Stomach (tissue), 8 donors: ENCODE measurements at regions not wholly inside any gene's neighbourhood (a gene's known extent, or its start where the extent isn't known, plus 50 kb on each side); places are given as distances from the start of the nearest gene placed in this dataset.

Experiments used
- DNase-seq, 2 donors: peaks; one replicate each; pipeline versions ENCODE4 v3.0.0 to v3.0.0-alpha.2; 2013 to 2019
- H3K27ac ChIP-seq, 5 donors: fragments of 200-600 bp in 4 of 5; sonication (generic) in 4 of 5; one replicate each; pipeline ENCODE4 v1.5.1; 2013 to 2019; ENCODE audit warnings: mild to moderate bottlenecking in 1 of 5, moderate library complexity in 1 of 5
- H3K27me3 ChIP-seq, 3 donors: fragments of 200-600 bp; sonication (generic); one replicate each; pipeline ENCODE4 v1.5.1; 2017 to 2019; ENCODE audit warnings: mixed run types in 1 of 3
- H3K36me3 ChIP-seq, 4 donors: fragments of 200-600 bp; sonication (generic); 1 replicate in 3 of 4; 2 replicates in 1 of 4; pipeline ENCODE4 v1.5.1; 2016 to 2019
- H3K4me1 ChIP-seq, 4 donors: fragments of 200-600 bp; sonication (generic); one replicate each; pipeline ENCODE4 v1.5.1; 2016 to 2019
- H3K4me3 ChIP-seq, 4 donors: fragments of 200-600 bp; sonication (generic) in 3 of 4; one replicate each; pipeline ENCODE4 v1.5.1; 2016 to 2019; ENCODE audit warnings: mild to moderate bottlenecking in 1 of 4
- H3K9me3 ChIP-seq, 4 donors: fragments of 200-600 bp; sonication (generic); one replicate each; pipeline ENCODE4 v1.5.1; 2016 to 2019
- EP300 ChIP-seq: sonication (generic); formaldehyde crosslinking; IDR thresholded peaks from one replicate; pipeline ENCODE4 v1.6.1; 2017; ENCODE audit warnings: antibody characterized with exemption
- POLR2A ChIP-seq, 4 donors: fragments of 450-650 bp; IDR thresholded peaks; one replicate each; pipeline ENCODE4 v1.6.1; 2016; ENCODE audit warnings: antibody characterized with exemption in 4 of 4, control low read depth in 2 of 4, mild to moderate bottlenecking in 1 of 4, moderate library complexity in 1 of 4
- POLR2AphosphoS5 ChIP-seq, 3 donors: sonication (generic); formaldehyde crosslinking; IDR thresholded peaks; one replicate each; pipeline ENCODE4 v1.6.1; 2016; ENCODE audit warnings: antibody characterized with exemption in 3 of 3
- WGBS, 5 donors: extraction: QIAGEN DNeasy Blood & Tissue Kit in 3 of 5; methylation state at CpG; one replicate each; pipeline versions ENCODE4 v1.1.5 to v1.1.7; 2013 to 2018; 5-methylcytosine and 5-hydroxymethylcytosine counted together
- intact Hi-C: fragments of 100-400 bp; cut with DNase I; formaldehyde crosslinking; loops from one replicate; pipeline ENCODE4 v1.15.1; 2023; ENCODE audit warnings: low total_unique reads
- TF ChIP-seq, protein P1 (sequence below), 7 experiments: fragments of 450-650 bp in 4 of 7; fragments of 200-600 bp in 3 of 7; sonication (generic) in 3 of 7; IDR thresholded peaks; one replicate each; pipeline ENCODE4 v1.5.1; 2016 to 2019; ENCODE audit warnings: antibody characterized with exemption in 7 of 7, control low read depth in 2 of 7, mild to moderate bottlenecking in 1 of 7
- donor health status: healthy with polysubstance abuse.
- donor health status: Bipolar disorder and iron deficiency.
- donor health status: healthy.

DNA sequence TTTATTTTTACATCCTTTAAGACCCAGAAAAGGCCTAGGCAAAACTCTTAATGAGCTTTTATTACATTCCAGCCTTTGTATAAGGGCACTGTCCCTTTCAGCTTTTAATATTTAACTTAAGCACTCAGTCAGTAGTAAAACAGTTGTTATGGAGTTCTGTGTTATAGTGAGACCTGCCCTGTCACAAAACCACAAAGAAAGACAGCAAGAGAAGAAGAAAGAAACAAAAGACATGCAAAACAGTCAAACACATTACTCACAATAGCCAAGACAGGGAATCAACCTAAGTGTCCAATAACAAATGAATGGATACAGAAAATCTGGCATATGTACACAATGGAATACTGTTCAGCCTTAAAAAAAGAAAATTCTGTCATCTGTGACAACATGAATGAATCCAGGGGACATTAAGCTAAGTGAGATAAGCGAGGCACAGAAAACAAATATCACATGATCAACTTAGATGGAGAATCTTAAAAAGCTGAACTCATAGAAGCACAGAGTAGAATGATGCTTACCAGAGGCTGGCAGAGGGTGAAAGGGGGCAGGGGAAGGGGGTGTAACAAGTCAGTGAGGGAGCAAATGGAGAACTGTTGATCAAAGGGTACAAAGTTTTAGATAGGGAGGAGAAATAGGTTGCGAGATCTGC lies 63.8 kb upstream of the CCNG1 start:
- no peak for DNase-seq
- Histone ChIP-seq H3K27ac (no peak overlapping the region), H3K9me3 (no peaks in the 10 kb centered on the region), H3K36me3 (no peaks in the 10 kb centered on the region), H3K4me3 (no peak overlapping the region), H3K27me3 (no peaks in the 10 kb centered on the region), H3K4me1 (no peaks in the 10 kb centered on the region)
- TF ChIP-seq, protein P1, sequence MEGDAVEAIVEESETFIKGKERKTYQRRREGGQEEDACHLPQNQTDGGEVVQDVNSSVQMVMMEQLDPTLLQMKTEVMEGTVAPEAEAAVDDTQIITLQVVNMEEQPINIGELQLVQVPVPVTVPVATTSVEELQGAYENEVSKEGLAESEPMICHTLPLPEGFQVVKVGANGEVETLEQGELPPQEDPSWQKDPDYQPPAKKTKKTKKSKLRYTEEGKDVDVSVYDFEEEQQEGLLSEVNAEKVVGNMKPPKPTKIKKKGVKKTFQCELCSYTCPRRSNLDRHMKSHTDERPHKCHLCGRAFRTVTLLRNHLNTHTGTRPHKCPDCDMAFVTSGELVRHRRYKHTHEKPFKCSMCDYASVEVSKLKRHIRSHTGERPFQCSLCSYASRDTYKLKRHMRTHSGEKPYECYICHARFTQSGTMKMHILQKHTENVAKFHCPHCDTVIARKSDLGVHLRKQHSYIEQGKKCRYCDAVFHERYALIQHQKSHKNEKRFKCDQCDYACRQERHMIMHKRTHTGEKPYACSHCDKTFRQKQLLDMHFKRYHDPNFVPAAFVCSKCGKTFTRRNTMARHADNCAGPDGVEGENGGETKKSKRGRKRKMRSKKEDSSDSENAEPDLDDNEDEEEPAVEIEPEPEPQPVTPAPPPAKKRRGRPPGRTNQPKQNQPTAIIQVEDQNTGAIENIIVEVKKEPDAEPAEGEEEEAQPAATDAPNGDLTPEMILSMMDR (IDR thresholded peaks at IDR 0.05): no peak
- TF ChIP-seq POLR2AphosphoS5 (IDR thresholded peaks at IDR 0.05) (no peak), EP300 (no peak), POLR2A (IDR thresholded peaks at IDR 0.05) (no peak)
- intact Hi-C loops: no loop called here
- 56 to 69% (median 66%) methylated on average over 2 of the region's 2 CpGs for WGBS, 5 donors

DNA sequence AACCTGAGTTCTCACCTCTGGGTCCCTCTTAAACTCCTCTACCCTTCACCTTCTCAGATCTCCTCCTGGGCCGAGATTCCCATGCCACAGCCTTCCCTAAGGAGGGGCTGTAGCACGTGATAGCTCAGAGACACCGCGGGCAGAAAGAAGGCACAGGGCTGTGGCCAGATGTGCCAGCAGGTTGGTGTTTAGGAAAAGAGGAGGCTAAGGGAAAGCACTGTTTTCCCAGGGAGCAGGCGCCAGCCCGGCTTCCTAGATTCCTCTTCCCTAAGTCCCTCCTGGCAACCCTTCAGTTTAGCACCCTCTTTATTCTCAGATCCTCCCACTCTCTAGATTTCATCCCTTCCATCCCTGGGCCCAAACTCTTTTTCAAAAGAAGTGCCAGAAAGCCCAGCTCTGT lies 59.4 kb upstream of the CCNG1 start:
- Histone ChIP-seq H3K4me3 (no peak overlapping the region), H3K36me3 (no peaks in the 10 kb centered on the region), H3K27ac (no peak overlapping the region), H3K4me1 (peaks cover 0 to 5% (median 0%) of the 10 kb centered on the region in 4 donors), H3K27me3 (no peaks in the 10 kb centered on the region), H3K9me3 (no peaks in the 10 kb centered on the region)
- intact Hi-C loops: no loop called here
- TF ChIP-seq POLR2AphosphoS5 (IDR thresholded peaks at IDR 0.05): no peak
- TF ChIP-seq, protein P1 (IDR thresholded peaks at IDR 0.05): no peak
- no peak for TF ChIP-seq EP300
- TF ChIP-seq POLR2A (IDR thresholded peaks at IDR 0.05): no peak
- 75 to 88% (median 86%) methylated on average over 6 of the region's 6 CpGs for WGBS, 5 donors
- no peak for DNase-seq

DNA sequence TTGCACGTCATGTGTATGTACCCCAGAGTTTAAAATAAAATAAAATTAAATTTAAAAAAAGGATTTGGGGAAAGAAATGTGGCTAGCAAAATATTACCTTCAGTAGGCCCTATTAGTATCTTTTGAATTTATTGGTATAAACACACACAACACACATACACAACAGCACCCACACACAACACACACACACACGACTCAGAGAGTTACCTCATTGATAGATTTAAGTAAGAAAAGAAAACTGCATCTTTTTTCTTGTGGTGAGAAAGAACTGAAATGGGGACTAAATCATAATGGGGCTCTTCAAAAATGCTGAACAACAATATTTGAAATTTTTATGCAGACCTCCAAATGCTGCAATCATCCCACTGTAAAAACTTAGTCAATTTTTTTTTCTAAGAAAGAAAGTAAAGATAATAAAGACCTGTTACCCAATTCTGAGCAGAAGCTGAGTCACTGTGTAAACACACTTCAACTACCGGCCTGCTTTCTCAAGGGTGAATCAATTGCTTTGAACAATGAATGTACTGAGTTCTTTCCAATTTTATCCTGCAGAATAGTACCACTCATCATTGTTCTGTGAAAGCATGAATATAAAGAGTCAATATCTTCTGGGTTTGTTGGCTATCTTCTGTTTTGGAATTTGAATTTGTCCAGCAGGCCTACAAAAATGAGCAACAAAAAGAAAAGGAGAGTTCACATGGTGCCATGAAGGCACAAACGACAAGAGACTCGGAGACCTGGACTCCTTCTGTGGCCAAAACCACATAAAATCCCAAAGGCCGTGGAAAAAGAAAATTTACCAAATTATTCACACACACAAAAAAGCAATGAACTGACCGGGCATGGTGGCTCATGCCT lies 57.9 kb upstream of the CCNG1 start:
- H3K27ac ChIP-seq: no peak overlapping the region
- H3K27me3 ChIP-seq: no peaks in the 10 kb centered on the region
- peaks cover 0 to 5% (median under 1%) of the 10 kb centered on the region in 4 donors for H3K4me1 ChIP-seq
- no peak overlapping the region for H3K4me3 ChIP-seq
- intact Hi-C loops: no loop called here
- no peaks in the 10 kb centered on the region for H3K36me3 ChIP-seq
- WGBS, 5 donors: 59 to 68% (median 64%) methylated on average over 7 of the region's 7 CpGs
- H3K9me3 ChIP-seq: no peaks in the 10 kb centered on the region
- peak in 1 of 2 donors; percentile 70 for DNase-seq
- TF ChIP-seq EP300: no peak
- no peak for TF ChIP-seq POLR2A (IDR thresholded peaks at IDR 0.05)
- TF ChIP-seq, protein P1 (IDR thresholded peaks at IDR 0.05): no peak
- no peak for TF ChIP-seq POLR2AphosphoS5 (IDR thresholded peaks at IDR 0.05)

DNA sequence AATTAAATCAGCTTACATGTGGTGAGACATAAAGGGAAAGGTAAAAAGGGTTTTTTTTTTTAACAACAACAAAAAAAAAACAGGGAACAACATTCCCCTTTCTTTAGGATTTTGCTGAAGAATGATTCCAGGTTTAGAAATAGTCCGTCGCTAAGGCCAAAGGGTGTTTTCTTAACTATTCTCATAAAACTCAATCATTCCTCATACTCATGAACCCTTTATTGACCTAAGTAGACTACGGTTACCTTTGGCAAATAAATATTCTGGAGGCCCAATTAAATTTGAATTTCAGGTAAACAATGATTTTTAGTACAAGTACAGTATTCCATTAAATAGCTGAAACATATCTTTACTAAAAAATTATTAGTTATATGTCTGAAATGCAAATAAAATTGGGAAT lies 55.6 kb upstream of the CCNG1 start:
- 83 to 94% (median 87%) methylated on average over 3 of the region's 3 CpGs for WGBS, 5 donors
- no peak overlapping the region for H3K4me3 ChIP-seq
- no peaks in the 10 kb centered on the region for H3K36me3 ChIP-seq
- TF ChIP-seq POLR2A (IDR thresholded peaks at IDR 0.05): no peak
- no peak for TF ChIP-seq POLR2AphosphoS5 (IDR thresholded peaks at IDR 0.05)
- TF ChIP-seq, protein P1 (IDR thresholded peaks at IDR 0.05): no peak
- no peak for TF ChIP-seq EP300
- peaks cover 0 to 10% (median 3%) of the 10 kb centered on the region in 4 donors for H3K4me1 ChIP-seq
- intact Hi-C loops: no loop called here
- DNase-seq: no peak
- H3K9me3 ChIP-seq: no peaks in the 10 kb centered on the region
- no peak overlapping the region for H3K27ac ChIP-seq
- H3K27me3 ChIP-seq: no peaks in the 10 kb centered on the region
